WERI-Rb-1 (cell line): ENCODE measurements at regions not wholly inside any gene's neighbourhood (a gene's known extent, or its start where the extent isn't known, plus 50 kb on each side); places are given as distances from the start of the nearest gene placed in this dataset.

Experiments used
- DNase-seq: peaks from one replicate; pipeline ENCODE4 v3.0.0-alpha.2; 2020
- H3K27ac ChIP-seq: fragments of 250-450 bp; sonication (Bioruptor Pico); 2 replicates; pipeline ENCODE4 v1.5.1; 2020; ENCODE audit warnings: mild to moderate bottlenecking, moderate library complexity
- H3K27me3 ChIP-seq: fragments of 250-450 bp; sonication (Bioruptor Pico); 2 replicates; pipeline ENCODE4 v1.5.1; 2021; ENCODE audit warnings: mild to moderate bottlenecking, low read depth, moderate library complexity; ENCODE audit not compliant: insufficient read depth, severe bottlenecking
- H3K36me3 ChIP-seq: fragments of 250-450 bp; sonication (Bioruptor Pico); 2 replicates; pipeline ENCODE4 v1.5.1; 2020; ENCODE audit warnings: mild to moderate bottlenecking, moderate library complexity
- H3K4me3 ChIP-seq: 2 replicates; pipeline ENCODE4 v1.5.1; 2011; ENCODE audit warnings: low read depth, mild to moderate bottlenecking, control low read depth, low read length
- H3K9me3 ChIP-seq: fragments of 250-450 bp; sonication (Bioruptor Pico); 2 replicates; pipeline ENCODE4 v1.5.1; 2021; ENCODE audit warnings: mild to moderate bottlenecking, moderate library complexity; ENCODE audit not compliant: severe bottlenecking
- TF ChIP-seq, protein P1 (sequence below): IDR thresholded peaks from 2 replicates; pipeline ENCODE4 v1.5.1; 2011; ENCODE audit warnings: low read depth, mild to moderate bottlenecking, control low read depth, inconsistent platforms, low read length

DNA sequence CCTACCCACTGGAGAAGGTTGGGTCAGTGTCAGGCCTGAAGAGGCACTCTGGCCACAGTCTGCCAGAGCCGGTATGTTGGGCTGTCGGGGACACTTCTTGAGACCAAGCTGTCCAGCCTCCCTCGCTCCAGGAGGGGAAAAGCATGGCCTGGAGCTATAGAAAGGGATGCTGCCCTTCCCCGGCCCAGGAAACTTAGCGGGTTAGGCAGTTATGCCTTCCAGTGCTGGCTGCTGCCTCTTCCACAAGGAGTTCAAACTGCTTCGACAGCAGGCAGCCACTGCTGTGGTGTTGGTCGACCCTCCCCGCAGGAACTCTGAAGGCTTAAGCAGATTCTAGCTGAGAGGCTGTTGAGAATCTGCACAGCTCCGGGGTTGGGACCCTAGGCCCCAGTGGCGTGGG lies 819.4 kb downstream of the DIPK2A start:
- Histone ChIP-seq H3K9me3 (no peaks in the 10 kb centered on the region), H3K36me3 (no peaks in the 10 kb centered on the region), H3K27me3 (no peaks in the 10 kb centered on the region), H3K27ac (no peak overlapping the region), H3K4me3 (no peak overlapping the region)
- no peak for DNase-seq
- TF ChIP-seq, protein P1, sequence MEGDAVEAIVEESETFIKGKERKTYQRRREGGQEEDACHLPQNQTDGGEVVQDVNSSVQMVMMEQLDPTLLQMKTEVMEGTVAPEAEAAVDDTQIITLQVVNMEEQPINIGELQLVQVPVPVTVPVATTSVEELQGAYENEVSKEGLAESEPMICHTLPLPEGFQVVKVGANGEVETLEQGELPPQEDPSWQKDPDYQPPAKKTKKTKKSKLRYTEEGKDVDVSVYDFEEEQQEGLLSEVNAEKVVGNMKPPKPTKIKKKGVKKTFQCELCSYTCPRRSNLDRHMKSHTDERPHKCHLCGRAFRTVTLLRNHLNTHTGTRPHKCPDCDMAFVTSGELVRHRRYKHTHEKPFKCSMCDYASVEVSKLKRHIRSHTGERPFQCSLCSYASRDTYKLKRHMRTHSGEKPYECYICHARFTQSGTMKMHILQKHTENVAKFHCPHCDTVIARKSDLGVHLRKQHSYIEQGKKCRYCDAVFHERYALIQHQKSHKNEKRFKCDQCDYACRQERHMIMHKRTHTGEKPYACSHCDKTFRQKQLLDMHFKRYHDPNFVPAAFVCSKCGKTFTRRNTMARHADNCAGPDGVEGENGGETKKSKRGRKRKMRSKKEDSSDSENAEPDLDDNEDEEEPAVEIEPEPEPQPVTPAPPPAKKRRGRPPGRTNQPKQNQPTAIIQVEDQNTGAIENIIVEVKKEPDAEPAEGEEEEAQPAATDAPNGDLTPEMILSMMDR: no peak

DNA sequence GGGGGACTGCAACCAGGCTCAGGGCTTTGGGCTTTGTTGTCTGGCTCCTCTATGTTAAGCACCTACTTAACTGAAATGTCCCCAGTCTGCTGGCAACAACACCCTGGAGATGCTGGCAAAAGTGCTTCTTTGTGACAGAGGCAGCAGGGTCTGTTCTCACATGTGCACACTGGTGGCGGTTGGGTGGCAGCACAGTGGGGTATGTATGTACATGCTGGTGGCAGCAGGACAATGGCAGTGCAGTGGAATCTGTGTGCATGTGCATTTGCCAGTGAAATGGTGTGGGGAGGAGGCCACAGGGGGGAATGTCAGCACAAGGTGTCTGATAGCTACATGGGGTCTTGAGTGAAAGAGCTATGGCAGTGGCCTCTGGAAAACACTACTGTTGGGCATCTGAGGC lies 830.3 kb downstream of the DIPK2A start:
- H3K9me3 ChIP-seq: no peaks in the 10 kb centered on the region
- H3K27me3 ChIP-seq: no peaks in the 10 kb centered on the region
- no peak overlapping the region for H3K27ac ChIP-seq
- TF ChIP-seq, protein P1: no peak
- no peak for DNase-seq
- H3K4me3 ChIP-seq: no peak overlapping the region
- no peaks in the 10 kb centered on the region for H3K36me3 ChIP-seq

DNA sequence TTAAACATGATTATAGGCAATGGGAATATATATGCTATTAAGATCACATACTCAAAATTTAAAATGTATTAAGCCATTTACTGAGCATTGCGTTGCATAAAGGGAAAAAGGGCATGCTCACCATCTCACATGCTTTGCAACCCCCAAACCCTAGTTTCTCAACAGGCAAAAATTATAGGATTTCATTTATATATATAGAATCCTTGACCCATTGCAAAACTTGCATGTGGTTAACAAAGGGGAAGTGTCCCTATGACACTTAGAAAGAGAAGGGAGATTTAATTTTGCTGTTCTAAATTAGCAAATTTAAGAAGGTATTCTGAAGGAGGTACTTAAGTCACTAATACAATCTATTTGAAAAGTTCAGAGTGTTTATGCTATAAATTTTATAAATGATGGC lies 837.8 kb downstream of the DIPK2A start:
- Histone ChIP-seq H3K27me3 (no peaks in the 10 kb centered on the region), H3K36me3 (no peaks in the 10 kb centered on the region), H3K4me3 (no peak overlapping the region), H3K9me3 (no peaks in the 10 kb centered on the region), H3K27ac (no peak overlapping the region)
- no peak for DNase-seq
- TF ChIP-seq, protein P1: no peak

DNA sequence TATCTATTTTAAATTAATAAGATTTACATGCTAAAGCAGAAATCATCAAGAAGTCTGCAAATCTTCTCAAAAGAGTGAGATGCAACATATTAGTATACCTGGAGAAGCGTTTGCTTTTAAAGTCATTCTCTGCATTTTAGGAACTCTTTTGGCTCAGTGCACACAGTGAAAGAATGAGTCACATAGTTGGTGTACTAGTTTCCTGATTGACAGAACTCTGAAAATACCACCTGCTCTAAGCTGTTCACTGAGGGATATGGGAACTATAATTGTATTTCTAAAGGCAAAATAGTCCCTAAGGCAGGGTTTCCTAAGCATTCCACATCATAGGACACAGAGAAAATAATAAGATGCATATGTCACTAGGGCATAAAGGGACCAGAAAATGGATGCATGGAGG lies 838.5 kb downstream of the DIPK2A start:
- DNase-seq: no peak
- TF ChIP-seq, protein P1: no peak
- H3K27me3 ChIP-seq: no peaks in the 10 kb centered on the region
- no peak overlapping the region for H3K4me3 ChIP-seq
- H3K36me3 ChIP-seq: no peaks in the 10 kb centered on the region
- H3K27ac ChIP-seq: no peak overlapping the region
- no peaks in the 10 kb centered on the region for H3K9me3 ChIP-seq

DNA sequence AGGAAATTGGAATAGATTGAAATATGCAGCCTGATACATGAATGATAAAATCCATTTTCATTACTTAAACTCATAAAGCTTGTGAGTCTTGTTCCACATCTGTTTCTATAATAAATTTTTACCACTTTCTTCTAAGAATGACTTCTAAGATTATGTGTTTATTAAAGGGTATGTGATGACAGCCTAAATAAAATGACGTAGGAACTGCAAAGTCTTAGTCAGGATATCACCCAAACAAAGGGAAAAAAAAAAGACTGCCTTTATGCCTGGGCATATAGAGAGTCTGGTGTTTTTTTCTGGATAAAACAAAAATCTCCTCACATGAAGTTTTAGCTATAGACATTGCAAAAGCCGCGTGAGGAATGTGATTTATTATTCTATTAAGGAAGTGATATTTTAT lies 844.0 kb downstream of the DIPK2A start:
- H3K27me3 ChIP-seq: no peaks in the 10 kb centered on the region
- no peak for DNase-seq
- no peak overlapping the region for H3K4me3 ChIP-seq
- TF ChIP-seq, protein P1: no peak
- no peaks in the 10 kb centered on the region for H3K36me3 ChIP-seq
- H3K27ac ChIP-seq: no peak overlapping the region
- no peaks in the 10 kb centered on the region for H3K9me3 ChIP-seq

DNA sequence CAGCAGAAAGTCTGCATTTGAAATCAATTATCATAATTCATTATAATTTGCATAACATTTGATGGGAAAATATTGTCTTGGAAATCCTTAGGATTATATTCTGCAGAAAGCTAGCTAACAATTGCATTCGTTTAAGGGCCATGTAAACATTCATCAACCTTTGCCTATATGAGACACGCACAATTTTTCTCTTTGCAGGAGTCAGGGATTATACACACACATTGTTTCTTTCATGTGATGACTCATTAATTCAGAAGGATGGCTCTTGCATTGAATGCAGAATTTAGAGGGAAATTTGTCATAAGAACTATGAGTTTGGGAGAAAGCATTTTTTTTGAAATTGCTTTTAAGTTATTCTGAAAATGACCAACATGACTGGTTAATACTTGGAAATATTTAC lies 844.7 kb downstream of the DIPK2A start:
- H3K36me3 ChIP-seq: no peaks in the 10 kb centered on the region
- no peak overlapping the region for H3K27ac ChIP-seq
- no peaks in the 10 kb centered on the region for H3K27me3 ChIP-seq
- no peak for DNase-seq
- H3K9me3 ChIP-seq: no peaks in the 10 kb centered on the region
- TF ChIP-seq, protein P1: no peak
- no peak overlapping the region for H3K4me3 ChIP-seq
